HG03342 (cell line): ENCODE measurements at regions not wholly inside any gene's neighbourhood (a gene's known extent, or its start where the extent isn't known, plus 50 kb on each side); places are given as distances from the start of the nearest gene placed in this dataset.

Experiments used
- ATAC-seq: cut with Tn5 transposase; IDR thresholded peaks from one replicate; pipeline ENCODE4 v1.9.1; 2021; ENCODE audit warnings: mild to moderate bottlenecking, moderate library complexity; ENCODE audit not compliant: unreplicated experiment

- ATAC-seq: no peak
These were observed 1153.3 kb upstream of the TMEFF2 start for GRCh38 chr2:193348055-193348454.

DNA sequence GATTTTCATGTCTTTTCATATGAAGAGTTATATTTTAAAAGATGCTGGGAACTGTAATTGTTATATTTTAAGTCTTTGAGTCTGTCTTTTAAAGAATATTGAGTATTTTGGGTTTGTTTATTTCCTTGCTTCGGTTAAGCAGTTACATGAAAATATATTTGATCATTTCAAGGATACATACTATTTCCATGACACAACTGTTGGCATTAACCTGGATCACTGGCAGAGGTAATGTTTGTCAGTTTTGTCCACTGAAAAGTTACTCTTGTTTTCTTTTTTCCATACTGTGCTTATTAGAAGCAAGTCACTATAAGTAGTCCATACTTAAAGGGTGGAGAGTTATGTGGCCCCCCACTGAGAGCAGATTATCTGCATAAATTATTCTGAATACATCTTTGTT, 1142.0 kb upstream of the TMEFF2 start:
- ATAC-seq: no peak

DNA sequence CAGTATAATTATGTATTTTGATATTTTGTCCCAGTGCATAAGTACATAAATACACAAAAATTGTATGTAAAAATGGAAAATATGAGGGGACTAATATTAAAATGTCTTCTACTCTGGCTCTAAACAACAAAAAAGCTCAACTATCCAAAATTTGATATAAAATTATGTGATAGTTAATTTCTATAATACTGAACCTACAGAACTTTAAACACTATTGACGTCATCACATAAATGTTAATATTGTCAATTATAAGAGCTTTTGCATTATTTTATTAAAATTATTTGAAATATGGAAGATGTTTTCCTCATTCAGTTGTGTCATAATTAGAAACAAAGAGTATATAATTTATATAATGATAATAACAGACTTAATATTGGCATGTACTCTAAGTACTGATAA, 1139.7 kb upstream of the TMEFF2 start:
- no peak for ATAC-seq

GRCh38 chr2:193333539-193333938, 1138.8 kb upstream of the TMEFF2 start:
- no peak for ATAC-seq

GRCh38 chr2:193332941-193333340, 1138.2 kb upstream of the TMEFF2 start:
- no peak for ATAC-seq

DNA sequence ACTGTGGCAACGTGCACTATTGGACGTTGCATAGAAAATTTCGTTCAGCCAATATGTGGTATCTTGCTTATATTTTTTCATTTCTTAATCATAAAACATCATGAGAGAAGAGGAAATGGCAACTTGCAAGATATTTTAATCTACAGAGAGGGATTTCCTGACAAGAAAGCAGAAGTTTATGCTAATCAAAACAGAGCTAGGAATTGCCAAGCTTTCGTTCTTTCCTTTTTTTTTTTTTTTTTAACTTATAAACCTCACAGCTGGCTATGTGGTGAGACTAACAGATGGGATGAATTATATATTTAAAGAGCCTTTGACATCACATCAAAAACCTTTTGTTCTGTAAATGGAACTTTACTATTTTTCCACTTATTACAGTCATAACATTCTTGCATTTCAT, 1136.9 kb upstream of the TMEFF2 start:
- no peak for ATAC-seq

DNA sequence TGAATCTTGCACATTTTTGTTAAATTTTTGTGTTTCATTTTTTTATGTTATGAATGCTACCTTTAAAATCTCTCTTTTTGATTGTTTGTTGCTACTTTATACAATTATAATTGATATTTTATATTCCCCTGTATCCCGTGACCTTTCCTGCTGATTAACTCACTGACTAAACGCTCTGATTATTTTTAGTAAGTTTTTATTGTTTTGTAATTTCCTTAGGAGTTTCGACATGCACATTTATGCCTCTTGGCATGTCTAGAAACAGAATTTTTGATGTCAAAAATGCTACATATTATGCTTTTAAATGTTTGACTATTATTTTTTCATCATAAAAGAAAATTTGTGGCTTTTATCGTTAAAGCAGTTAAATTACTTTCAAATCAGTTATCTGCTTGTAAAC, 1131.6 kb upstream of the TMEFF2 start:
- no peak for ATAC-seq

DNA sequence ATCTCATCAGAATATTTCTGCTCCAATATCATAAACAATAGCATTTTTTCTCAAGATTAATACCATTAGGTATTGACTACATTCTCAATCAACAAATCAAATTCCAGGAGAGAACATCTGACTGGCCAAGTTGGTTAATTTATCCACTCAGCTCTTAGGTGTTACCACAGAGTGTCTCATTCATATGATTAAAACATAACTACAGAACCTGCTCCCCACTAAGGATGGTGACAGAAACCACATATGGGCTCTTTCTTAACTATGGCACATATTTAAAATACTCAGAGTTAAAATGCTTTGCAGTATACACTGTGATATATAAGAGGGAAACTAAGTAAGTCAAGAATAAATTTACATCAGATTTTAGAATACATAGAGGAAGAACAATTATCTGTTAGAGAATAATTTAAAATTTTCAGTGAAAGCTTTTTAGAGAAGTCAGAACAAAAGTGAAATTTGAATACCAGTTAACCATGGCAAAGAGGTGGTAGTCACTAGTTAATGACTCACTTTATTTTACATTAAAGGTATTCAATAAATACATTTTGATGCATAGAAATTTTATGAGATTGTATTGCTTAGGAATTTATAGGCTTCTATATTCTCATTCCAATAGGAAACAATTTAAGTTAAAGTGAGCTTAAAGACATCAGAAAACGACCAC, 1120.8 kb upstream of the TMEFF2 start:
- peak; percentile 57 for ATAC-seq

GRCh38 chr2:193303464-193303863, 1108.7 kb upstream of the TMEFF2 start:
- no peak for ATAC-seq

DNA sequence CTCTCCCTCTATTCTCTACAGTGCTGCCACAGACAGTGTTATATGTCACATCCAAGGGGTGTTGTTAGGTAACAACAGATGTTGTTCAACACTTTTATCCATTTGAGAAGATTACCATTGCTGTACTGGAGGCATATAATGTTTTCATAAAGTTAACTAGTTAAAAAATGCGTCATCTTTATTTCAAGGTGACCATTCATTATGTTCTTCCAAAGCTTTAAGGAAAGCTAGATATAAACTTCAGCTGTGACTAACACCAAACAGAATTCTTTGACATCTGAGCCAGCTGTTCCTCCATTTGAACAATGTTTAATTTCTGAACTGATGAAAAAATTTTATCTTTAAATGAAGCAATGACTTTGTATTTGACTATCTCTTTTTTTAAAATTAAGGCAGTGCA, 1099.6 kb upstream of the TMEFF2 start:
- ATAC-seq: no peak

GRCh38 chr2:193279361-193279760, 1084.6 kb upstream of the TMEFF2 start:
- ATAC-seq: no peak

DNA sequence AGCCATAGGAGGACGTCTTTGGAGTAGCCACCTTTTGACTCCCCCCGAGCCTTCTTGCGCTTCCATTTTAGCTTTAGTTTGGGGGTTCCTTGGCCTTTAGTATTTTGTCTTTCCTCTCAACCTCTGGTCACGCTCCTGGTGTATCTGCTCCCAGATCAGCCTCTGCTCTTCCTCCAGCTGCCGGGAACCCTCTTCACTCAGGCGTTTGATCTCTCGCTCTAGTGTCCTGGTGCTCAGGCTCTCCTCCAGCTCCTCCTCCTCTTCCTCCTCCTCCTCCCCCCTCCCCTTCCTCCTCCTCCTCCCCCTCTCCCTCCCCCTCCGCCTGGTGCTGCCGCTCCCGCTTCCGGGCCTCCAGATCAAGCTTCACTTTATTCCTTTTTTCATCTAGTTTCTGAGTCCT, 1082.3 kb upstream of the TMEFF2 start:
- ATAC-seq: no peak

DNA sequence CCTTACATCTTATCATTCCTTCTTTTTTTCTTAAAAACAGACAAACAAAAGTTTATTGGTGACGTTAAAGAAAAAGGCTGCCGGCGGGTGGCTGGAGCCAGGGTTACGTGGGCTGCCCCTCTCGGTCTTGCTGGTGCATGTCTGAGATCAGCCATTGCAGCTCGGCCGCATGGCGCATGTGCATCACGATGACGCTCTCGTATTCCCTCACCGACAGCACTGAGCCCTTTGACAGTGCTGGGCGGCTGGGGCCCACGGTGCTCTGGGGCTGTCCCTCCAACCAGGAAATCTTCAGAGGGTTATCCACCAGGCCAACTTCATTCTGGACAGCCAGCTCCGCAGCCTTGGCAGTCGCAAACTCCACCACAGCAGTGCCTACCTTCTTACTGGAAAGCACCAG, 1081.8 kb upstream of the TMEFF2 start:
- ATAC-seq: no peak

DNA sequence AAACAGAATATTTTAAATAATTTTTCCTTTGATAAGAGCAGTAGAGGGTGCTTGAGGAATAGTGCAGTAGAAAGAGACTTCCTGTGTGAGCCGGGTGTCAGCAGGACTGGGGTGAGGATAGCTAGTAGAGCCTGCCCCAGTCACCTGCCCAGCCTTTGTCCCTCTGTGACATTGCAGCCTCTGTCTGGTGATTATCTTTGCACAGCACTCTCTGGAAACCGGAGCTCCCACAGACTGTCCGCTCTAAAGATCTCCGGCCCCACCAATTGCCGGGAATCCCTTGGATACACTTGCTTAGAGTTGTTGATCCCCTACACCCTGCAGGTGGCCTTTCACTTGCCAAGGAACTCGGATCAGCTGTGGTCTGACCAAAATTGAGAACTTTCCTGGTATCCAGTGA, 1081.3 kb upstream of the TMEFF2 start:
- ATAC-seq: no peak

DNA sequence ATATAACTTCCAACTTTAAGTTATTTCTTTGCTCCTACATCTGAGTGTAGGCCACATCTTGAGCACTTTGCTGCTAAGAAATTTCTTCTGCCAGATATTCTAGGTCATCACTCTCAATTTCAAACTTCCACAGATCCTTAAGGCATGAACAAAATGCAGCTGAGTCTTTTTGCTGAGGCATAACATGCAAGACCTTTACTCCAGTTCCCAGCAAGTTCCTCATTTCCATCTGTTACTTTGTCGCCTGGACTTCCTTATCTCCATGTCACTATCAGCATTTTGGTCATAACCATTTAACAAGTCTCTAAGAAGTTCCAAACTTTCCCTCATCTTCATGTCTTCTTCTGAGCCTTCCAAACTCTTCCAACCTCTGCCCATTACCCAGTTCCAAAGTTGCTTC, 1077.3 kb upstream of the TMEFF2 start:
- no peak for ATAC-seq

- ATAC-seq: no peak
These were observed 1076.1 kb upstream of the TMEFF2 start for GRCh38 chr2:193270816-193271215.

- ATAC-seq: no peak
These were observed 1072.8 kb upstream of the TMEFF2 start for GRCh38 chr2:193267496-193268002.

DNA sequence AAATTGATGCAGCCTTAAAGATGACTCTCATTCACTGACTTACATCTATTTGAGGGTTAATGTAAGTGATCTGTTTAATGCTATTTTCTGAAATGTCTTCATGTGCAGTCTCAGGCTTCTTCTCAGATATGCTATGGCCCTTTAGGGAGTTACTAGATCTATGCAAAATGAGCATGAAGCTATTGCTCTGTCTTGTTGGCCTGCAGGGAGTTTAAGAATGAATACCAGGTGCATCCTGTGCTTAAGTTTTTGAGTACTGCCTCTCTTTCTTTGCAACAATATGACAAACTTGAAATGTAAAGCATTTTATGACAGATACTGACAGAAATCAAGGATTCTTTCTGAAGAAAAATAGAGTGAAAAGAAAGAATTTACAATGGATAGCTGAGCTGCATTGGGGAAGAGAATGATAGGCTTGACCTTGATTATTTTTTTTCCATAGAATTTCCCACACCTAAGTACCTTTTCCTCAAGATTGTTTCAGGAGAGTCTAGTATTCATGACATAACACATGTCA, 1058.3 kb upstream of the TMEFF2 start:
- no peak for ATAC-seq

DNA sequence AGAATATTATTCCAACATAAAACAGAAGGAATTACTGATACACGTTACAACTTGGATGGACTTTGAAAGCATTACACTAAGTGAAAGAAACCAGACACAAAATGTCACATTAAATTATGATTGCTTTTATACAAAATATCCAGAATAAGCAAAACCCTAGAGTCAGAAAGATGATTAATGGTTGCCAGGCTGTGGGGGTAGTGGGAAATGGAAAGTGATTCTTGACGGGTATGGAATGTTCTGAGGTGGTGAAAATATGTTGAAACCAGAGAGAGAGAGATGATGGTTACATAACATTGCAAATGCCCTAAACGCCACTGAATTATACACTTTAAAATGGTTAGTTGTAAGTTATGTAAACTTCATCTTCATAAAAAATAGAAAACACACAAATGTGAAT, 1057.2 kb upstream of the TMEFF2 start:
- ATAC-seq: no peak

- ATAC-seq: no peak
These were observed 1055.7 kb upstream of the TMEFF2 start for GRCh38 chr2:193250389-193250788.

- ATAC-seq: no peak
These were observed 1046.0 kb upstream of the TMEFF2 start for GRCh38 chr2:193240752-193241151.

DNA sequence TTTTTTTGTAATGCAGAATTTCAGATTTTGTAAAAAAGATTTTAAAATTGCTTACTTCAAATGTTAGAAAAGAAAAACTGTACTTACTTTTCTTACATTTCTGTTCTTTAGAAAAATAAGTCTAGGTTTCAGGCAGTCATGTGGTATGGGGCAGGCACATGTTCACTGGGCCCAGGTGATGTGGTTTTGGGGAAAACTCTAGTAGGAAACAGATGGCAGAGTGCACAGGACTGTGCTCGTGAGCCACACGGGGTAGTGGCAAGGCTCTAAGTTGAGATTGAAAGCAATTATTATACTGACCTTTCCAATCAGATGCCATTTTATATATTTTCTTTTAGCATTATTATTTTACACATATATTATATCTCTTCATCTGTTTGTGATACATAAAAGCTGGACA, 1036.9 kb upstream of the TMEFF2 start:
- no peak for ATAC-seq

DNA sequence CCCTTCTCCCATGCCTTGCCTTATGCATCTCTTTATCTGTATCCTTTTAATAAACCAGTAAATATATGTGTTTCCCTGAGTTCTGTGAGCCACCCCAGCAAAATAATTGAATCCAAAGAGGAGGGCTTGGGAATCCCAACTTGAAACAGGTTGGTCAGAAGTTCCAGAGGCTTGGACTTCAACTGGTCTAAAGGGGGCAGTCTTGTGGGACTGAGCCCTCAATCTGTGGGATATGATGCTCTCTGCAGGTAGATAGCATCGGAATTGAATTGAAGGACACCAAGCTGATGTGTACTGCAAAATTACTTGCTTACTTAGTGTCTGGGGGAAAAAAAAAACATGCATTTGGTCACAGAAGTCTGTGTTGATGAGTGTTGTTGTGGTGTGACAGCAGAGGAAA, 1033.5 kb upstream of the TMEFF2 start:
- no peak for ATAC-seq
